ENCODE measurements at regions not wholly inside any gene's neighbourhood (a gene's known extent, or its start where the extent isn't known, plus 50 kb on each side); places are given as distances from the start of the nearest gene placed in this dataset.
"Not testable (repeated sequence)": the region's sequence is repeated elsewhere in the genome, so short reads cannot be mapped to it uniquely, and the experiment has no call there.

GRCh38 chr6:114939630-114940029 lies 596.8 kb upstream of the HS3ST5 start:
- no peak for DNase-seq (ENCODE audit: low spot score)

- no peak for DNase-seq (ENCODE audit: low spot score)
Observed at GRCh38 chr6:114936080-114936479, 593.3 kb upstream of the HS3ST5 start.

DNA sequence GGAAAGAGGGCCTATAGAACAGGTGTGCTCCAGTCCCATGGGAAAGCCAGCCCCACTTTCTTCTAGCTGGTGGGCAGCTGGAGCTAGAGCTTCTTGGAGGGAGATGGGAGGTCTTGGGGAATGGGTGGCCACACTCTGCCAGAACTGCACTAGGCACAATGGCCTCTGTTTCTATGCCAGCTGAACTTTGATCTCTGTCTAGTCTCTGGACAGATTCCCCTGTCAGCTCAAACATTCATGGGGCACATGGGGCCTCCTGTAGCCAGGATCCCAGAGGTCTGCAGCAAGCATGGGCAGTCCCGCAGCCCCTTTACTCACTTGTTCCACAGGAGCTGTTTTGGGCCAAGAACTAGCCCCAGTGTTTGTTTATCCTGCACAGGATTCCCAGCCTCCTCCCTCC lies 591.3 kb upstream of the HS3ST5 start:
- DNase-seq (ENCODE audit: low spot score): no peak

GRCh38 chr6:114928731-114929130 lies 585.9 kb upstream of the HS3ST5 start:
- not testable (repeated sequence) for DNase-seq (ENCODE audit: low spot score)

DNA sequence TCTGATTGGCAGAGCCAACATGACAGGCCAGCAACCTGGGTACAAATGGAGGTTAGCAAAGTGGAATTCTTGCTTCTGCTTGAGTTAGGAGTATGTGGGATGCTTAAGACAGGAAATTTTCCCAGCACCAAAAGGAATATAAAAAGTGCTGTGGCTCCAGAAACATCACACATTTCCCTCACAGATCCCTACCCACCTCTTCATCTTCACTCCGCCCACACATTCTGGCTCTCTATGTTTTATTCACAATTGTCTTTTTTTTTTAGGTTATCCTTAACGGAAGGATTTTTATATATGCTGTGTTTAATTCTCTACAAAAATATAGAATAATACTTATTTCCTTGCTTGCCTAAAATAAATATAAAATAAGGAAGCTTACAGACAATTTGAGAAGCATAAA lies 563.3 kb upstream of the HS3ST5 start:
- no peak for DNase-seq (ENCODE audit: low spot score)

- no peak for DNase-seq (ENCODE audit: low spot score)
Observed at GRCh38 chr6:114897536-114897935, 554.7 kb upstream of the HS3ST5 start.

DNA sequence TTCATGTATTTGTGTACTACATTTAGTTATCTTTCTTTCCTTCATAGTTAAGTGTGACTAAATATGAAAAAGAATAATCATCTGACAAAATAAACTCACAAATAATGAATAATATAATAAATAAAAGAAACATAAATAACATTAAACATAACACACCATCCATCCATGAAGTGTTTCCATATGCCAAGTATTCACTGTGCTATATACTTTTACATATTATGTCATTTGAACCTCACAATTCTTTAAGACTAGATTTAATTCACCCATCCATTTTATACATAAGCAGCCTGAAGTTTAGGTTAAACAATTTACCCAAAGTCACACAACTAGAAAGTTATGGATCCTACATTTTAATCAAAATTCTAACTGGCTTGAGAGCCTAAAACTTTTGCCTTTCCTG lies 549.4 kb upstream of the HS3ST5 start:
- DNase-seq (ENCODE audit: low spot score): no peak

GRCh38 chr6:114888241-114888640 lies 545.4 kb upstream of the HS3ST5 start:
- no peak for DNase-seq (ENCODE audit: low spot score)

GRCh38 chr6:114886670-114887436 lies 544.0 kb upstream of the HS3ST5 start:
- DNase-seq (ENCODE audit: low spot score): no peak

- no peak for DNase-seq (ENCODE audit: low spot score)
Observed at GRCh38 chr6:114879693-114880092, 536.9 kb upstream of the HS3ST5 start.

- no peak for DNase-seq (ENCODE audit: low spot score)
Observed at GRCh38 chr6:114878091-114878490, 535.3 kb upstream of the HS3ST5 start.

- DNase-seq (ENCODE audit: low spot score): no peak
Observed at GRCh38 chr6:114874410-114874809, 531.6 kb upstream of the HS3ST5 start.

GRCh38 chr6:114865506-114865905 lies 522.7 kb upstream of the HS3ST5 start:
- DNase-seq (ENCODE audit: low spot score): not testable (repeated sequence)

- no peak for DNase-seq (ENCODE audit: low spot score)
Observed at GRCh38 chr6:114863610-114864009, 520.8 kb upstream of the HS3ST5 start.

DNA sequence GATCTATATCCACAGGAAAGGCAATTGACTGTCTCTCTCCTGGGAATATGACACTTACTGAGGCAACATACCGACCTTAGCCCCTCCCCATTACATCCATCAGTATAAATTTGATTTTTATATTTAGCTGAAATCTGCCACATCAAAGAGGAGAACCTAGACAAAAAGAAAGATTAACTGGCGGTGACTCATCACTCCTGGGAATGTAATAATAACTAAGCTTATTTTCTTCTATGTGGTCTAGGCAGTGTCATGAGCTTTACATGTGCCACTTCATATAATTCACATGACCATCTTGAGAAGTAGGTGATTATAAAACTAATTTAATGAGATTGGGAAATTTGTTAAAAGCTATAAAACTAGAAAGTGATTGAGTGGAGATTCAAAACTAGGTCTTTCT lies 520.0 kb upstream of the HS3ST5 start:
- no peak for DNase-seq (ENCODE audit: low spot score)

DNA sequence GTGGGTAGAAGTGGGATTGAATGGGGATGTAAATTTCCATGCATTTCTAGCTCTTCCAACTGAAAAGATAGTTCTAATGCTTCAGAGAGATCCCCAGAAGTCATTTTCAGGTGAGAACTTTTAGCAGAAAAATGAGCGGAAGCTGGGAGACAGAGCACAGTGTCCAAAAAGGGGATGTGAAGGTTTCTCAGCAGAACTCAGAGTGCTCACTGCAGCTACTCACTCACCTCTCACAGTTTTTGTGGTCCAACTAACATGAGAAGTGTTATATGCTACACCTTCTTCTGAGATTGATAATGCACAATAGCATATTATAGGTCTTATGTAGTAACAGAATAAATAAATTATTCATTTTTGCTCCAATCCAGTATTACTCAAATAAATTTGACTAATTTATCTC lies 519.2 kb upstream of the HS3ST5 start:
- no peak for DNase-seq (ENCODE audit: low spot score)

DNA sequence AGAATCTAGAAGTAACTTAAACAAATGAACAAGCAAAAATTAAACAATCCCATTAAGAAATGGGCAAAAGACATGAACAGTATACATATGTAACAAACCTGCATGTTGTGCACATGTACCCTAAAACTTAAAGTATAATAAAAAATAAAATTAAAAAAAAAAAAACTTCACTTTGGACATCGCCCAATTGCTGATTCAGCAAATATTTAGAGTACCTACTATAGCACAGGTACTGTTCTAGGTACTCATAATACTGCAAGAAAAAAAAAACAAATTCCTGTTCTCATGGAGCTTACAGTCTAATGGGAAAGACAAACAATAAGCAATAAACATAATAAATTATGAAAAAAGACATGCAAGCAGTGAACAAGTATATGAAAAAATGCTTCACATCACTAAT lies 501.5 kb upstream of the HS3ST5 start:
- no peak for DNase-seq (ENCODE audit: low spot score)

DNA sequence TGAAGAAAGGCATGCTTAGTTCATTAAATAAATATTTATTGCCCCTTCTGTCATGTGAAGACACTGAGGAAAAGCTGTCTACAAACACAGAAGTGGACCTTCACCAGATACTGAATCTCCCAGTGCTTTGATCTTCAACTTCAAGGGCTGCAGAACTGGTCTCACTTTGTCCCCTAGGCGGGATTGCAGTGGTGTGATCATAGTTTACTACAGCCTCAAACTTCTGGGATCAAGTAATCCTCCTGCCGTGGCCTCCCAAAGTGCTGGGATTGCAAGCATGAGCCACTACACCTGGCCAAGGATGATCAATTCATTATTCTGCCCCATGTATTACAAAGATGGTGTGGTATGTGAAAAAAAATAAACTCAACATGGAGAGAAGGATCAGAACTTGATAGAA lies 496.2 kb upstream of the HS3ST5 start:
- no peak for DNase-seq (ENCODE audit: low spot score)

DNA sequence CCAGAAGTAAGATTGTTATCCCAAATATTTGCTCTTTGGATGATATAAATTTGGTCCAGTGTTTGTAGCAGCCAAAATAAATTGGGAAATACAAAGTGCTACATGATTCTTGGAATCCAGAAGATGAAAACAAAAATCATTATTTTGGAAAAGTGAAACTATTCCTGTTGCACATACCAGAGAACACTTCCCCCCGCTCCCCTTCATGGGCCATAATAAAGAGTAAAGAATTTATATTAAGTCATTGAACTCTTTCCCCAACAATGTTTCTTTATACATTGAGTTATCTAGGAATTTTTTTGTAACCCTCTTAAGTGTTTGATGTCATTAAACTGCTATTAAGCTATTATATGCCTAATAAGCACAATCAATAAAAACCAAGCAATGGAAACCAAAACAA lies 490.4 kb upstream of the HS3ST5 start:
- DNase-seq (ENCODE audit: low spot score): no peak

- DNase-seq (ENCODE audit: low spot score): no peak
Observed at GRCh38 chr6:114830515-114830914, 487.7 kb upstream of the HS3ST5 start.

DNA sequence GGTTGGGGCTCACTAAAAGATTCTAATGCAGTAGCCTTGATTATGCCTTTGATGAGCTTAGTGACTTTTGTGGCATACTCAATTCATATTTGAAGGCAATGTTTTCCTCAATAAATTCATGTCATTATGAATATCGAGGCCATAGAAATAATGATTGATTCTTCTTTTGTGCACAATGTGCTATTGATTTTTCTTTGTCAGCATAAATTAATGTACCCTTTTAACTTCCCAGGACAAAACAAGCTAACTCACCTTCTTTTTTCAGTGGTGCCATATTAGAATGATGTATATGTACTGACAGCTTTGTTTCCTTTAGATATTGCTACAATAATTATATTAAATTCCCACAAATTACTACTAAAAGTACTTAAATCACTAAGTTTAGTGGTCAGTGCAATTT lies 484.3 kb upstream of the HS3ST5 start:
- no peak for DNase-seq (ENCODE audit: low spot score)

DNA sequence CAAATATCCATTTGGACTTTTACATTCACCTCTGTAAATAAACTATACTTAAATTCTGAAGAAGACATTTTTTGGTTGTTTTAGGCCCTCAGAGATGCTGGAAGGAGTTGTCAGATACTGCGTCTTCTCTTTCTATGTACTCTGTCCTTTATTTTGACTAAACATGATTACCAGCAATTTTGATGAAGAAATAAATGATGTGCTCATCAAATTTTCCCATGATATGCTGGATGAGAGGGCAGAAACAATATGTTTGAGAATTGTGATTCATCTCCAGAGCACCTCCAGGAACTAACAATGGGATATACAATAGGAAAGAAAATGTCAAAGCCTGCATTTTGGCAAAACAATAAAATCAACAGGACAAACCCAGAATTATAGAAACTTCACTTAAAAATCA lies 481.6 kb upstream of the HS3ST5 start:
- no peak for DNase-seq (ENCODE audit: low spot score)

- DNase-seq (ENCODE audit: low spot score): no peak
Observed at GRCh38 chr6:114816678-114817077, 473.9 kb upstream of the HS3ST5 start.

DNA sequence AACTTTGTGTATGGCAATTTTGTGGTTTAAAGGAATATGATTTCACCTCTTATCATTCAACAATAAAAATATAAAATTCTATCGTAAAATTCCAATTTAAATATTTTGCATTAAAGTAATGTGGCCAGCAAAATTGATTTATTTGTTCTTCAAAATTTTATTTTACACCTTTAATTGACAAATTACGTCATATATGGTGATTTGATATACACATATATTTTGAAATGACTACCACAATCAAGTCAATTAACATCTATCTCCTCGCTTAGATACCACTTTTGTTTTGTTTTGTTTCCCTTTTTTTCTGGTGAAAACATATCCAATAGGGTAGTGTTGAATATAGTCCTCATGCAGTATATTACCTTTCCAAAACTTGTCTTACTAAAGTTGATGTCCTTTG lies 467.6 kb upstream of the HS3ST5 start:
- DNase-seq (ENCODE audit: low spot score): no peak

Data from mucosa of gallbladder (tissue), 1 donor.